HG03378 (cell line): ENCODE measurements at regions not wholly inside any gene's neighbourhood (a gene's known extent, or its start where the extent isn't known, plus 50 kb on each side); places are given as distances from the start of the nearest gene placed in this dataset.

Experiments
- ATAC-seq: cut with Tn5 transposase; IDR thresholded peaks from one replicate; pipeline ENCODE4 v1.9.1; 2021; ENCODE audit warnings: mild to moderate bottlenecking, moderate library complexity; ENCODE audit not compliant: unreplicated experiment

- ATAC-seq = peak; percentile 89
These were observed 241.0 kb upstream of the ATP2B1 start for GRCh38 chr12:89949457-89950195.

GRCh38 chr12:89948271-89949175 lies 239.9 kb upstream of the ATP2B1 start:
- ATAC-seq = no peak

GRCh38 chr12:89947437-89948270 lies 239.0 kb upstream of the ATP2B1 start:
- ATAC-seq = no peak

- no peak for ATAC-seq
These were observed 238.0 kb upstream of the ATP2B1 start for GRCh38 chr12:89946518-89947135.

GRCh38 chr12:89945123-89945522 lies 236.5 kb upstream of the ATP2B1 start:
- no peak for ATAC-seq

- no peak for ATAC-seq
These were observed 234.8 kb upstream of the ATP2B1 start for GRCh38 chr12:89943463-89943862.

- ATAC-seq = no peak
These were observed 232.8 kb upstream of the ATP2B1 start for GRCh38 chr12:89941436-89941835.

- no peak for ATAC-seq
These were observed 231.0 kb upstream of the ATP2B1 start for GRCh38 chr12:89939522-89940215.

GRCh38 chr12:89936631-89937030 lies 228.0 kb upstream of the ATP2B1 start:
- no peak for ATAC-seq

- peak; percentile 91 for ATAC-seq
These were observed 227.2 kb upstream of the ATP2B1 start for GRCh38 chr12:89935850-89936249.

GRCh38 chr12:89933911-89934310 lies 225.3 kb upstream of the ATP2B1 start:
- no peak for ATAC-seq

- no peak for ATAC-seq
These were observed 224.3 kb upstream of the ATP2B1 start for GRCh38 chr12:89932954-89933353.

- peak; percentile 22 for ATAC-seq
These were observed 219.8 kb upstream of the ATP2B1 start for GRCh38 chr12:89928467-89928866.

GRCh38 chr12:89927226-89927698 lies 218.6 kb upstream of the ATP2B1 start:
- peak; percentile 99 for ATAC-seq

- no peak for ATAC-seq
These were observed 215.6 kb upstream of the ATP2B1 start for GRCh38 chr12:89924191-89924590.

GRCh38 chr12:89923091-89923490 lies 214.5 kb upstream of the ATP2B1 start:
- no peak for ATAC-seq

- no peak for ATAC-seq
These were observed 212.2 kb upstream of the ATP2B1 start for GRCh38 chr12:89920866-89921265.

GRCh38 chr12:89919241-89919906 lies 210.7 kb upstream of the ATP2B1 start:
- ATAC-seq = no peak

GRCh38 chr12:89918172-89918846 lies 209.7 kb upstream of the ATP2B1 start:
- no peak for ATAC-seq
